ENCODE measurements at regions not wholly inside any gene's neighbourhood (a gene's known extent, or its start where the extent isn't known, plus 50 kb on each side); places are given as distances from the start of the nearest gene placed in this dataset.

- ChIA-PET CTCF (interaction anchor here (1.1 kb wide), 1 partner anchor 9 kb away, joined by 3 read pairs; no protein-coding TSS in a partner anchor), POLR2A (no interaction called here)
- H3K9me3 Mint-ChIP-seq: no peaks in the 10 kb centered on the region
- Histone ChIP-seq H3K27me3 (ENCODE audit: control insufficient read depth in 1 of 2, insufficient read depth in 2 of 2, low read length in 2 of 2) (no peaks in the 10 kb centered on the region), H3K27ac (ENCODE audit: low read depth in 1 of 2, low read length in 2 of 2) (no peak overlapping the region), H3K36me3 (ENCODE audit: insufficient read depth, low read length) (no peaks in the 10 kb centered on the region), H3K4me1 (ENCODE audit: insufficient read depth, low read length) (no peaks in the 10 kb centered on the region), H3K9me3 (ENCODE audit: control insufficient read depth in 1 of 2, insufficient read depth in 1 of 2, low read length in 2 of 2) (peaks cover 0 to 4% of the 10 kb centered on the region in 2 experiments), H3K4me3 (ENCODE audit: low read length) (no peak overlapping the region)
- no peak overlapping the region for H3K27ac Mint-ChIP-seq
- H3K36me3 Mint-ChIP-seq (ENCODE audit: low read depth): no peaks in the 10 kb centered on the region
- no peaks in the 10 kb centered on the region for H3K27me3 Mint-ChIP-seq
- intact Hi-C loops (cut with DNase I, micrococcal nuclease): no loop called here
- no peak for DNase-seq
- TF ChIP-seq, protein P1, sequence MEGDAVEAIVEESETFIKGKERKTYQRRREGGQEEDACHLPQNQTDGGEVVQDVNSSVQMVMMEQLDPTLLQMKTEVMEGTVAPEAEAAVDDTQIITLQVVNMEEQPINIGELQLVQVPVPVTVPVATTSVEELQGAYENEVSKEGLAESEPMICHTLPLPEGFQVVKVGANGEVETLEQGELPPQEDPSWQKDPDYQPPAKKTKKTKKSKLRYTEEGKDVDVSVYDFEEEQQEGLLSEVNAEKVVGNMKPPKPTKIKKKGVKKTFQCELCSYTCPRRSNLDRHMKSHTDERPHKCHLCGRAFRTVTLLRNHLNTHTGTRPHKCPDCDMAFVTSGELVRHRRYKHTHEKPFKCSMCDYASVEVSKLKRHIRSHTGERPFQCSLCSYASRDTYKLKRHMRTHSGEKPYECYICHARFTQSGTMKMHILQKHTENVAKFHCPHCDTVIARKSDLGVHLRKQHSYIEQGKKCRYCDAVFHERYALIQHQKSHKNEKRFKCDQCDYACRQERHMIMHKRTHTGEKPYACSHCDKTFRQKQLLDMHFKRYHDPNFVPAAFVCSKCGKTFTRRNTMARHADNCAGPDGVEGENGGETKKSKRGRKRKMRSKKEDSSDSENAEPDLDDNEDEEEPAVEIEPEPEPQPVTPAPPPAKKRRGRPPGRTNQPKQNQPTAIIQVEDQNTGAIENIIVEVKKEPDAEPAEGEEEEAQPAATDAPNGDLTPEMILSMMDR (IDR thresholded peaks at IDR 0.05): no peak
- no peak overlapping the region for H3K4me3 Mint-ChIP-seq
- ATAC-seq (ENCODE audit: poor library complexity): no peak
- no peaks in the 10 kb centered on the region for H3K4me1 Mint-ChIP-seq (ENCODE audit: low read depth)
Observed at GRCh38 chr18:14928396-14928795, 180.4 kb downstream of the ANKRD30B start.

DNA sequence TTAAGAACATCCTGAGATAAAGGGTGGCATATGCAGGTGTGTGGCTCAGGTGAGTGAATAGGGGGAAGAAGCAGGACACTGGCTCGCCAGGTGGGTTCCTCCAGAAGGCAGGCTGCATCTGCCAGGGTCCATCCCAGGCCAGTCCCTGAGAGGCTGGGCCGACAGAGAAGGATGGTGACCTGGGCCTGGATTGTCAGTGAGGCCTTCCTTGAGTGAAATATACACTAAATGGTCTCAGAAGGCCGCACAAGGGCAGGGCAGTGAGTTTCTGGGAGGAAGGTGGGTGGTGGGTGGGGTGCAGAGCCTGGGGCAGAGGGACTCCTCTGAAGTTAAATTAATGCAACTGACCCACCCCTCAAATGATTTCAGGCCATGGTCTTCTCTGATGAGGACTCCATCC is 182.1 kb downstream of the ANKRD30B start:
- H3K27me3 Mint-ChIP-seq: no peaks in the 10 kb centered on the region
- CTCF ChIA-PET: no interaction called here

GRCh38 chr18:14930576-14930975 is 182.6 kb downstream of the ANKRD30B start:
- Mint-ChIP-seq H3K27me3 (no peaks in the 10 kb centered on the region), H3K4me1 (ENCODE audit: low read depth) (no peaks in the 10 kb centered on the region), H3K4me3 (no peak overlapping the region), H3K27ac (no peak overlapping the region), H3K36me3 (ENCODE audit: low read depth) (no peaks in the 10 kb centered on the region), H3K9me3 (no peaks in the 10 kb centered on the region)
- H3K9me3 ChIP-seq (ENCODE audit: control insufficient read depth in 1 of 2, insufficient read depth in 1 of 2, low read length in 2 of 2): peaks cover 0 to 4% of the 10 kb centered on the region in 2 experiments
- no peaks in the 10 kb centered on the region for H3K36me3 ChIP-seq (ENCODE audit: insufficient read depth, low read length)
- intact Hi-C loops (cut with DNase I, micrococcal nuclease): no loop called here
- no peak for ATAC-seq (ENCODE audit: poor library complexity)
- TF ChIP-seq, protein P1 (IDR thresholded peaks at IDR 0.05): no peak
- no peaks in the 10 kb centered on the region for H3K4me1 ChIP-seq (ENCODE audit: insufficient read depth, low read length)
- H3K27ac ChIP-seq (ENCODE audit: low read depth in 1 of 2, low read length in 2 of 2): no peak overlapping the region
- no peak overlapping the region for H3K4me3 ChIP-seq (ENCODE audit: low read length)
- DNase-seq: no peak
- ChIA-PET POLR2A (no interaction called here), CTCF (no interaction called here)
- H3K27me3 ChIP-seq (ENCODE audit: control insufficient read depth in 1 of 2, insufficient read depth in 2 of 2, low read length in 2 of 2): no peaks in the 10 kb centered on the region

More for the DNA sequence above, 182.1 kb downstream of the ANKRD30B start:
- Histone ChIP-seq H3K27me3 (ENCODE audit: control insufficient read depth in 1 of 2, insufficient read depth in 2 of 2, low read length in 2 of 2) (no peaks in the 10 kb centered on the region), H3K27ac (ENCODE audit: low read depth in 1 of 2, low read length in 2 of 2) (no peak overlapping the region), H3K9me3 (ENCODE audit: control insufficient read depth in 1 of 2, insufficient read depth in 1 of 2, low read length in 2 of 2) (peaks cover 0 to 4% of the 10 kb centered on the region in 2 experiments), H3K4me1 (ENCODE audit: insufficient read depth, low read length) (no peaks in the 10 kb centered on the region), H3K4me3 (ENCODE audit: low read length) (no peak overlapping the region), H3K36me3 (ENCODE audit: insufficient read depth, low read length) (no peaks in the 10 kb centered on the region)
- H3K36me3 Mint-ChIP-seq (ENCODE audit: low read depth): no peaks in the 10 kb centered on the region
- DNase-seq (no peak), ATAC-seq (ENCODE audit: poor library complexity) (no peak)
- H3K27ac Mint-ChIP-seq: no peak overlapping the region
- H3K4me3 Mint-ChIP-seq: no peak overlapping the region
- no peaks in the 10 kb centered on the region for H3K9me3 Mint-ChIP-seq
- TF ChIP-seq, protein P1 (IDR thresholded peaks at IDR 0.05): no peak
- POLR2A ChIA-PET: no interaction called here
- intact Hi-C loops (cut with DNase I, micrococcal nuclease): no loop called here
- H3K4me1 Mint-ChIP-seq (ENCODE audit: low read depth): no peaks in the 10 kb centered on the region
